K562 (cell line): ENCODE measurements at regions not wholly inside any gene's neighbourhood (a gene's known extent, or its start where the extent isn't known, plus 50 kb on each side); places are given as distances from the start of the nearest gene placed in this dataset.
"Not testable (repeated sequence)": the region's sequence is repeated elsewhere in the genome, so short reads cannot be mapped to it uniquely, and the experiment has no call there.

Experiments
- CCAR2 ChIP-seq: fragments of 200-400 bp; formaldehyde crosslinking; IDR thresholded peaks from 2 replicates; pipeline ENCODE4 v1.6.1; 2017; ENCODE audit warnings: mild to moderate bottlenecking, low read depth, low read length
- CEBPZ ChIP-seq: fragments of 150-350 bp; IDR thresholded peaks from 2 replicates; pipeline ENCODE4 v1.6.1; 2014; ENCODE audit warnings: low read depth, mild to moderate bottlenecking, low read length, borderline replicate concordance
- CTCF ChIP-seq, 3 experiments: IDR thresholded peaks in 2 of 3; conservative IDR thresholded peaks in 1 of 3; 2 replicates each; pipeline ENCODE4 v1.5.1; 2011 to 2012; ENCODE audit warnings: low read length in 3 of 3, mild to moderate bottlenecking in 3 of 3, control low read depth in 2 of 3, improper control_type of control experiment in 1 of 3, inconsistent platforms in 1 of 3, low read depth in 1 of 3, mixed read lengths in 1 of 3, moderate library complexity in 1 of 3; ENCODE audit not compliant: insufficient read depth in 2 of 3
- GTF2F1 ChIP-seq: IDR thresholded peaks from 2 replicates; pipeline ENCODE4 v1.6.1; 2011; ENCODE audit warnings: low read depth, low read length, improper control_type of control experiment
- HDAC6 ChIP-seq: IDR thresholded peaks from 2 replicates; pipeline ENCODE4 v1.6.1; 2012; ENCODE audit warnings: low read depth, mild to moderate bottlenecking, control low read depth, inconsistent platforms, low read length, moderate library complexity
- NFRKB ChIP-seq: fragments of 450-650 bp; IDR thresholded peaks from 2 replicates; pipeline ENCODE4 v1.6.1; 2016; ENCODE audit warnings: low read depth
- POLR2A ChIP-seq: fragments of 450-650 bp; conservative IDR thresholded peaks from 2 replicates; pipeline ENCODE4 v1.6.1; 2016
- RFX5 ChIP-seq: IDR thresholded peaks from 2 replicates; pipeline ENCODE4 v1.6.1; 2011; ENCODE audit warnings: low read depth, mild to moderate bottlenecking, improper control_type of control experiment, low read length
- SIN3A ChIP-seq, 2 experiments: fragments of 150-350 bp in 1 of 2; IDR thresholded peaks; 2 replicates each; pipeline ENCODE4 v1.6.1; 2011 to 2016; ENCODE audit warnings: borderline replicate concordance in 2 of 2, low read depth in 2 of 2, low read length in 2 of 2, mild to moderate bottlenecking in 2 of 2, moderate library complexity in 2 of 2; ENCODE audit not compliant: control insufficient read depth in 1 of 2
- TAF1 ChIP-seq: IDR thresholded peaks from 2 replicates; pipeline ENCODE4 v1.6.1; 2011; ENCODE audit warnings: mild to moderate bottlenecking, low read length, moderate library complexity; ENCODE audit not compliant: insufficient read depth, control insufficient read depth, severe bottlenecking; ENCODE audit errors: extremely low read depth
- TARDBP ChIP-seq: fragments of 450-650 bp; IDR thresholded peaks from 2 replicates; pipeline ENCODE4 v1.6.1; 2016
- ZNF583 ChIP-seq: fragments of 250-450 bp; sonication (Bioruptor Pico); IDR thresholded peaks from 2 replicates; pipeline ENCODE4 v1.4.0; 2020
- ZNF644 ChIP-seq: fragments of 200-800 bp; sonication (Bioruptor generic); IDR thresholded peaks from 2 replicates; pipeline ENCODE4 v1.6.1; 2016; ENCODE audit warnings: low read depth, missing genetic modification characterization, missing compliant biosample characterization

- not testable (repeated sequence) for TF ChIP-seq TAF1; NFRKB; GTF2F1; POLR2A; CEBPZ; CTCF (IDR thresholded peaks at IDR 0.05 in 2 of 3, conservative IDR thresholded peaks at IDR 0.05 in 1 of 3; ENCODE audit: insufficient read depth in 2 of 3, low read depth in 1 of 3, low read length in 3 of 3); TARDBP; HDAC6; ZNF644 (tag); CCAR2; RFX5; ZNF583; SIN3A (IDR thresholded peaks at IDR 0.05; ENCODE audit: borderline replicate concordance in 2 of 2, control insufficient read depth in 1 of 2, low read depth in 2 of 2, low read length in 2 of 2)
Observed at GRCh38 chr7:136264304-136264703, 287.1 kb upstream of the MTPN start.
